ENCODE measurements at regions not wholly inside any gene's neighbourhood (a gene's known extent, or its start where the extent isn't known, plus 50 kb on each side); places are given as distances from the start of the nearest gene placed in this dataset.

- Histone ChIP-seq H3K9me1 (replicated peaks; ENCODE audit: control insufficient read depth, extremely low read depth, insufficient read depth, low read length) (no peaks in the 10 kb centered on the region), H3K27ac (ENCODE audit: insufficient read depth, low read depth, low read length) (no peak overlapping the region), H3K9me3 (replicated peaks; ENCODE audit: control insufficient read depth, insufficient read depth, low read length) (no peaks in the 10 kb centered on the region), H3K4me3 (replicated peaks in 1 of 3; ENCODE audit: insufficient read depth in 1 of 3, low read depth in 1 of 3, low read length in 3 of 3) (no peak overlapping the region), H3K4me2 (ENCODE audit: insufficient read depth, low read length) (no peak overlapping the region), H2AFZ (ENCODE audit: low read depth, low read length) (peak overlapping the region; percentile 43), H3K79me2 (ENCODE audit: control insufficient read depth, insufficient read depth, low read length) (no peaks in the 10 kb centered on the region), H3K9ac (replicated peaks; ENCODE audit: extremely low read depth, insufficient read depth, low read length) (no peak overlapping the region), H3K27me3 (ENCODE audit: control insufficient read depth in 2 of 2, insufficient read depth in 2 of 2, low read length in 2 of 2) (no peaks in the 10 kb centered on the region), H4K20me1 (replicated peaks; ENCODE audit: control insufficient read depth, extremely low read depth, insufficient read depth, low read length) (no peaks in the 10 kb centered on the region), H3K4me1 (ENCODE audit: control insufficient read depth, extremely low read depth, insufficient read depth, low read length) (peaks cover 30% of the 10 kb centered on the region), H3K36me3 (ENCODE audit: control insufficient read depth in 2 of 2, extremely low read depth in 1 of 2, insufficient read depth in 2 of 2, low read length in 2 of 2) (no peaks in the 10 kb centered on the region)
- no TSS peak for BruUV-seq (replicated peaks)
- intact Hi-C loops (cut with micrococcal nuclease), result no loop called here
- no peak for FAIRE-seq
- ChIA-PET CTCF (interaction anchor here (0.7 kb wide), 1 partner anchor 64 kb away, joined by 3 read pairs; no protein-coding TSS in a partner anchor), POLR2A (no interaction called here)
- peak; percentile 56 for DNase-seq (ENCODE audit: low read depth, low spot score)
- dilution Hi-C loops (cut with MboI; ENCODE audit: extremely low pct_ligation_motif_present, low sequenced_read_pairs), result no loop called here
- TF ChIP-seq MYC (IDR thresholded peaks at IDR 0.05; ENCODE audit: low read depth, low read length) (no peak), GATA2 (IDR thresholded peaks at IDR 0.05; ENCODE audit: insufficient read depth, insufficient read length, low read depth, low read length) (no peak), POLR2AphosphoS5 (IDR thresholded peaks at IDR 0.05; ENCODE audit: insufficient read depth, low read depth, low read length) (no peak), JUN (IDR thresholded peaks at IDR 0.05; ENCODE audit: borderline replicate concordance, insufficient read depth, insufficient read length, low read depth) (no peak), EZH2 (IDR thresholded peaks at IDR 0.05; ENCODE audit: borderline replicate concordance, low read depth, low read length, severe bottlenecking) (no peak), POLR2A (IDR thresholded peaks at IDR 0.05; ENCODE audit: low read depth, low read length) (no peak), FOS (IDR thresholded peaks at IDR 0.05; ENCODE audit: borderline replicate concordance, insufficient read depth, low read length) (no peak)
- TF ChIP-seq, protein P1, sequence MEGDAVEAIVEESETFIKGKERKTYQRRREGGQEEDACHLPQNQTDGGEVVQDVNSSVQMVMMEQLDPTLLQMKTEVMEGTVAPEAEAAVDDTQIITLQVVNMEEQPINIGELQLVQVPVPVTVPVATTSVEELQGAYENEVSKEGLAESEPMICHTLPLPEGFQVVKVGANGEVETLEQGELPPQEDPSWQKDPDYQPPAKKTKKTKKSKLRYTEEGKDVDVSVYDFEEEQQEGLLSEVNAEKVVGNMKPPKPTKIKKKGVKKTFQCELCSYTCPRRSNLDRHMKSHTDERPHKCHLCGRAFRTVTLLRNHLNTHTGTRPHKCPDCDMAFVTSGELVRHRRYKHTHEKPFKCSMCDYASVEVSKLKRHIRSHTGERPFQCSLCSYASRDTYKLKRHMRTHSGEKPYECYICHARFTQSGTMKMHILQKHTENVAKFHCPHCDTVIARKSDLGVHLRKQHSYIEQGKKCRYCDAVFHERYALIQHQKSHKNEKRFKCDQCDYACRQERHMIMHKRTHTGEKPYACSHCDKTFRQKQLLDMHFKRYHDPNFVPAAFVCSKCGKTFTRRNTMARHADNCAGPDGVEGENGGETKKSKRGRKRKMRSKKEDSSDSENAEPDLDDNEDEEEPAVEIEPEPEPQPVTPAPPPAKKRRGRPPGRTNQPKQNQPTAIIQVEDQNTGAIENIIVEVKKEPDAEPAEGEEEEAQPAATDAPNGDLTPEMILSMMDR (IDR thresholded peaks at IDR 0.05; ENCODE audit: extremely low read depth in 1 of 2, insufficient read depth in 1 of 2, low read depth in 1 of 2, low read length in 2 of 2), result no peak
Measured at GRCh38 chr11:128235958-128236357, 351.4 kb downstream of the ETS1 start.

All from endothelial cell of umbilical vein (primary cell).